ENCODE measurements at regions not wholly inside any gene's neighbourhood (a gene's known extent, or its start where the extent isn't known, plus 50 kb on each side); places are given as distances from the start of the nearest gene placed in this dataset.
"Not testable (repeated sequence)": the region's sequence is repeated elsewhere in the genome, so short reads cannot be mapped to it uniquely, and the experiment has no call there.

GRCh38 chr13:76708138-76708688 is 178.0 kb downstream of the KCTD12 start:
- no peak for DNase-seq

GRCh38 chr13:76707360-76707759 is 178.8 kb downstream of the KCTD12 start:
- DNase-seq = no peak

GRCh38 chr13:76703621-76704288 is 182.4 kb downstream of the KCTD12 start:
- no peak for DNase-seq

- DNase-seq = no peak
These were observed 183.0 kb downstream of the KCTD12 start for GRCh38 chr13:76703216-76703615.

GRCh38 chr13:76697288-76697687 is 188.9 kb downstream of the KCTD12 start:
- no peak for DNase-seq

GRCh38 chr13:76696370-76696769 is 189.8 kb downstream of the KCTD12 start:
- DNase-seq = no peak

GRCh38 chr13:76693086-76693485 is 193.1 kb downstream of the KCTD12 start:
- no peak for DNase-seq

- no peak for DNase-seq
These were observed 193.9 kb downstream of the KCTD12 start for GRCh38 chr13:76692346-76692745.

- no peak for DNase-seq
These were observed 195.6 kb downstream of the KCTD12 start for GRCh38 chr13:76690611-76691010.

GRCh38 chr13:76687467-76687866 is 198.7 kb downstream of the KCTD12 start:
- no peak for DNase-seq

- no peak for DNase-seq
These were observed 200.3 kb downstream of the KCTD12 start for GRCh38 chr13:76685938-76686337.

GRCh38 chr13:76684336-76684735 is 201.9 kb downstream of the KCTD12 start:
- no peak for DNase-seq

GRCh38 chr13:76683854-76684253 is 202.4 kb downstream of the KCTD12 start:
- DNase-seq = no peak

- DNase-seq = no peak
These were observed 203.0 kb downstream of the KCTD12 start for GRCh38 chr13:76683168-76683567.

GRCh38 chr13:76680112-76680511 is 206.1 kb downstream of the KCTD12 start:
- no peak for DNase-seq

GRCh38 chr13:76677043-76677442 is 209.2 kb downstream of the KCTD12 start:
- DNase-seq = no peak

GRCh38 chr13:76672420-76672819 is 213.8 kb downstream of the KCTD12 start:
- no peak for DNase-seq

- no peak for DNase-seq
These were observed 217.5 kb downstream of the KCTD12 start for GRCh38 chr13:76668716-76669115.

- no peak for DNase-seq
These were observed 218.1 kb downstream of the KCTD12 start for GRCh38 chr13:76668141-76668540.

- peak; percentile 25 for DNase-seq
These were observed 218.7 kb downstream of the KCTD12 start for GRCh38 chr13:76667551-76667950.

- no peak for DNase-seq
These were observed 222.4 kb downstream of the KCTD12 start for GRCh38 chr13:76663592-76664335.

- DNase-seq = not testable (repeated sequence)
These were observed 227.1 kb downstream of the KCTD12 start for GRCh38 chr13:76659074-76659473.

- no peak for DNase-seq
These were observed 229.7 kb downstream of the KCTD12 start for GRCh38 chr13:76656500-76656899.

GRCh38 chr13:76656056-76656455 is 230.1 kb downstream of the KCTD12 start:
- DNase-seq = no peak
